Astrocyte (in vitro differentiated cells and primary cell): ENCODE measurements at regions not wholly inside any gene's neighbourhood (a gene's known extent, or its start where the extent isn't known, plus 50 kb on each side); places are given as distances from the start of the nearest gene placed in this dataset.

Experiments
- DNase-seq: peaks from one replicate; pipeline ENCODE4 v3.0.0-alpha.2; 2010; ENCODE audit warnings: low read depth
- FAIRE-seq: peaks from 2 replicates; lab custom pipeline; 2011; peaks lifted over from hg19 to GRCh38; lab: Jason Lieb, UNC
- H2AFZ ChIP-seq: 2 replicates; pipeline ENCODE4 v1.6.0; 2012; ENCODE audit warnings: low read depth, low read length, inconsistent platforms
- H3K27ac ChIP-seq: 2 replicates; pipeline ENCODE4 v1.5.1; 2011; ENCODE audit warnings: low read depth, low read length, inconsistent platforms
- H3K27me3 ChIP-seq: 2 replicates; pipeline ENCODE4 v1.6.0; 2011; ENCODE audit warnings: low read length, inconsistent platforms; ENCODE audit not compliant: insufficient read depth
- H3K36me3 ChIP-seq: 2 replicates; pipeline ENCODE4 v1.5.1; 2011; ENCODE audit warnings: low read length, inconsistent platforms; ENCODE audit not compliant: insufficient read depth
- H3K4me1 ChIP-seq: 2 replicates; pipeline ENCODE4 v1.5.1; 2011; ENCODE audit warnings: low read length, inconsistent platforms; ENCODE audit not compliant: insufficient read depth
- H3K4me2 ChIP-seq: 2 replicates; pipeline ENCODE4 v1.6.0; 2012; ENCODE audit warnings: low read length, inconsistent platforms
- H3K4me3 ChIP-seq: 2 replicates; pipeline ENCODE4 v1.5.1; 2011; ENCODE audit warnings: low read depth, mild to moderate bottlenecking, low read length, inconsistent platforms; ENCODE audit not compliant: insufficient read depth
- H3K79me2 ChIP-seq: 2 replicates; pipeline ENCODE4 v1.6.0; 2012; ENCODE audit warnings: mild to moderate bottlenecking, low read length, inconsistent platforms; ENCODE audit not compliant: insufficient read depth
- H3K9ac ChIP-seq: 2 replicates; pipeline ENCODE4 v1.6.0; 2012; ENCODE audit warnings: mild to moderate bottlenecking, low read length, inconsistent platforms
- H3K9me3 ChIP-seq: 2 replicates; pipeline ENCODE4 v1.5.1; 2012; ENCODE audit warnings: low read depth, mild to moderate bottlenecking, low read length, inconsistent platforms; ENCODE audit not compliant: insufficient read depth
- H4K20me1 ChIP-seq: 2 replicates; pipeline ENCODE4 v1.6.0; 2012; ENCODE audit warnings: low read length, inconsistent platforms; ENCODE audit not compliant: insufficient read depth
- H3K27ac Mint-ChIP-seq: one replicate; pipeline ENCODE4 v1.8.0; 2021; ENCODE audit warnings: mild to moderate bottlenecking, mixed read lengths; ENCODE audit not compliant: unreplicated experiment
- H3K27me3 Mint-ChIP-seq: one replicate; pipeline ENCODE4 v1.8.0; 2021; ENCODE audit warnings: low read depth, mixed read lengths; ENCODE audit not compliant: unreplicated experiment
- H3K36me3 Mint-ChIP-seq: one replicate; pipeline ENCODE4 v1.8.0; 2021; ENCODE audit warnings: low read depth, mixed read lengths; ENCODE audit not compliant: unreplicated experiment
- H3K4me1 Mint-ChIP-seq: one replicate; pipeline ENCODE4 v1.8.0; 2021; ENCODE audit warnings: low read depth, mixed read lengths; ENCODE audit not compliant: unreplicated experiment
- H3K4me3 Mint-ChIP-seq: one replicate; pipeline ENCODE4 v1.8.0; 2021; ENCODE audit warnings: mild to moderate bottlenecking, moderate library complexity, mixed read lengths; ENCODE audit not compliant: unreplicated experiment
- H3K9me3 Mint-ChIP-seq: one replicate; pipeline ENCODE4 v1.8.0; 2021; ENCODE audit warnings: mild to moderate bottlenecking, mixed read lengths; ENCODE audit not compliant: unreplicated experiment
- CTCF ChIP-seq: IDR thresholded peaks from 2 replicates; pipeline ENCODE4 v1.5.1; 2011; ENCODE audit warnings: low read depth, mild to moderate bottlenecking, inconsistent platforms, low read length, moderate library complexity; ENCODE audit not compliant: insufficient read depth
- EZH2 ChIP-seq: IDR thresholded peaks from 2 replicates; pipeline ENCODE4 v1.6.1; 2012; ENCODE audit warnings: mild to moderate bottlenecking, low read length, inconsistent platforms; ENCODE audit not compliant: insufficient read depth

- FAIRE-seq = no peak
These were observed 468.0 kb upstream of the KLHL4 start for GRCh38 chrX:87049567-87049966.

GRCh38 chrX:87063642-87064041, 454.0 kb upstream of the KLHL4 start:
- TF ChIP-seq CTCF = no peak
- no peak for TF ChIP-seq EZH2
- H3K4me3 Mint-ChIP-seq = no peak overlapping the region

More at GRCh38 chrX:87049567-87049966, 468.0 kb upstream of the KLHL4 start:
- Histone ChIP-seq H3K4me1 (no peaks in the 10 kb centered on the region), H3K9me3 (no peaks in the 10 kb centered on the region), H3K4me3 (no peak overlapping the region), H3K9ac (no peak overlapping the region), H3K27ac (no peak overlapping the region), H3K79me2 (no peaks in the 10 kb centered on the region), H2AFZ (no peak overlapping the region), H3K27me3 (no peaks in the 10 kb centered on the region), H3K4me2 (no peak overlapping the region), H3K36me3 (no peaks in the 10 kb centered on the region), H4K20me1 (no peaks in the 10 kb centered on the region)
- Mint-ChIP-seq H3K36me3 (no peaks in the 10 kb centered on the region), H3K27me3 (no peaks in the 10 kb centered on the region), H3K27ac (no peak overlapping the region), H3K4me3 (no peak overlapping the region), H3K9me3 (no peaks in the 10 kb centered on the region), H3K4me1 (no peaks in the 10 kb centered on the region)
- no peak for DNase-seq
- TF ChIP-seq CTCF (no peak), EZH2 (no peak)

GRCh38 chrX:87064502-87064901, 453.1 kb upstream of the KLHL4 start:
- Histone ChIP-seq H3K36me3 (no peaks in the 10 kb centered on the region), H4K20me1 (no peaks in the 10 kb centered on the region)
- no peak for TF ChIP-seq EZH2
- TF ChIP-seq CTCF = no peak

More at GRCh38 chrX:87063642-87064041, 454.0 kb upstream of the KLHL4 start:
- Mint-ChIP-seq H3K27me3 (no peaks in the 10 kb centered on the region), H3K4me1 (peaks cover 6% of the 10 kb centered on the region), H3K9me3 (no peaks in the 10 kb centered on the region), H3K27ac (no peak overlapping the region), H3K36me3 (no peaks in the 10 kb centered on the region)
- FAIRE-seq (peak; percentile 89), DNase-seq (peak; percentile 43)
- H3K4me3 ChIP-seq = no peak overlapping the region
- no peaks in the 10 kb centered on the region for H3K9me3 ChIP-seq
- H3K27me3 ChIP-seq = no peaks in the 10 kb centered on the region
- H2AFZ ChIP-seq = no peak overlapping the region
- no peak overlapping the region for H3K27ac ChIP-seq
- H4K20me1 ChIP-seq = no peaks in the 10 kb centered on the region
- no peak overlapping the region for H3K9ac ChIP-seq
- H3K4me2 ChIP-seq = no peak overlapping the region
- H3K4me1 ChIP-seq = no peaks in the 10 kb centered on the region
- H3K79me2 ChIP-seq = no peaks in the 10 kb centered on the region
- H3K36me3 ChIP-seq = no peaks in the 10 kb centered on the region

More at GRCh38 chrX:87064502-87064901, 453.1 kb upstream of the KLHL4 start:
- peaks cover 6% of the 10 kb centered on the region for H3K4me1 Mint-ChIP-seq
- no peaks in the 10 kb centered on the region for H3K9me3 ChIP-seq
- H3K4me3 Mint-ChIP-seq = no peak overlapping the region
- no peak overlapping the region for H3K27ac Mint-ChIP-seq
- no peaks in the 10 kb centered on the region for H3K79me2 ChIP-seq
- no peak overlapping the region for H3K27ac ChIP-seq
- no peaks in the 10 kb centered on the region for H3K27me3 Mint-ChIP-seq
- no peaks in the 10 kb centered on the region for H3K36me3 Mint-ChIP-seq
- H3K9ac ChIP-seq = no peak overlapping the region
- H2AFZ ChIP-seq = no peak overlapping the region
- FAIRE-seq (no peak), DNase-seq (peak; percentile 37)
- H3K4me1 ChIP-seq = no peaks in the 10 kb centered on the region
- H3K4me2 ChIP-seq = no peak overlapping the region
- no peaks in the 10 kb centered on the region for H3K27me3 ChIP-seq
- H3K9me3 Mint-ChIP-seq = no peaks in the 10 kb centered on the region
- H3K4me3 ChIP-seq = no peak overlapping the region
